ENCODE measurements at regions not wholly inside any gene's neighbourhood (a gene's known extent, or its start where the extent isn't known, plus 50 kb on each side); places are given as distances from the start of the nearest gene placed in this dataset.

DNA sequence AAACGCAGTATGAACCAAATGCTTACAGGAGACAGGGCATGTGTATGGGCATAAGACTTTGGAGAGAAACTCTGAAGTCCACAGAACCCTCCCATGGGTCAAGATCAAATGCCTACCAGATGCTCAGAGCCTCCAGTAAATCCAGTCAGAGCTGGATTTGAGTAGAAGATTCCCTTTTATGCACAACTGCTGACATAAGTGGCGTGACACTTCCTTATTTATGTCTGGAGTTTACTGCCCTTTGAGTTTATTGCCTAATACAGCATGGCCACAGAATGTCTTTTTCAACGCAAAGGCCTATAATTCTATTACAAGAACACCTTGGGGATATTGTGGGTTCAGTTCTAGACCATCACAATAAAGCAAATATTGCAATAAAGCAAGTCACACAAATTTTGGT, 220.0 kb upstream of the FOXQ1 start:
- no peak for DNase-seq (ENCODE audit: low read depth in 2 of 2)

DNA sequence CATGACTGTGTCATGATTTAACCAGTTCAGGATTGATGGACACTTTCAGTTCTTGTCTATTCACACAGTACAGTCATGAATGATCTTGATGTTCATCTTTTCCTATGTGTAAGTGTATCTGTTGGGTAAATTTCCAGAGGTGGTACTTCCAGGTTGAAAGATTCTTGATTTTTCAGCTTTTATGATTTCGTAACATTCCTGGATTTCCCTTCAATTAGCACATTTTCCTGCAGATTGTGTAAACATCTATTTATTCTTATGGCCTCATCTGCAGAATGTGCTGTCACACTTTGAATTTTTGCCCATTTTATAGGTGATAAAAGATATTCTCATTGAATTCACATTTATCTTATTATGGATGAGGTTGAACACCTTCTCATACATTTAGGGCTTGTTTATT, 222.0 kb upstream of the FOXQ1 start:
- no peak for DNase-seq (ENCODE audit: low read depth in 2 of 2)

DNA sequence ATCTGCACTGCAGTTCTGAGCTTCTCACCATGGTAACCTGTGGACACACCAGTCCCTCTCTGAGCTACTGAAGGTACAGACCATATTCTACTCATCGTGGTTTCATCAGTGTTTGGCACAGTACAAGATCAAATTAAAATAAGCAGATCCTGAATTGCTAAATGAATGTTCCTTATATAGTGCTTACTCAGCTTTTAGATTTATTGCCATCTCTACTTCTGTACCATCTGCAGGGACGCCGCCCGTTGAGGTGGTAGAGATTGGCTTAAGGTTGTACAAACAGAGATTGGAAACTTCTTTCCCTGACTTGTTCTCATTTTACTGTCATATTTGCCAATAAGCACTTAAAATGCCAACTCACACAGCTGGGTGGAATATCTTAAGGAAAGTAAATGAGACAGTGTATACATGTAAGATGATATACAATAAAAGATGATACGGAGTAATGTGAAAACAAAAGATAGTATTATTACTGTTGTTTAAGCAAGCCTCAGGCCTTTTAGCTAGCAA, 223.4 kb upstream of the FOXQ1 start:
- DNase-seq (ENCODE audit: low read depth in 2 of 2) = no peak

DNA sequence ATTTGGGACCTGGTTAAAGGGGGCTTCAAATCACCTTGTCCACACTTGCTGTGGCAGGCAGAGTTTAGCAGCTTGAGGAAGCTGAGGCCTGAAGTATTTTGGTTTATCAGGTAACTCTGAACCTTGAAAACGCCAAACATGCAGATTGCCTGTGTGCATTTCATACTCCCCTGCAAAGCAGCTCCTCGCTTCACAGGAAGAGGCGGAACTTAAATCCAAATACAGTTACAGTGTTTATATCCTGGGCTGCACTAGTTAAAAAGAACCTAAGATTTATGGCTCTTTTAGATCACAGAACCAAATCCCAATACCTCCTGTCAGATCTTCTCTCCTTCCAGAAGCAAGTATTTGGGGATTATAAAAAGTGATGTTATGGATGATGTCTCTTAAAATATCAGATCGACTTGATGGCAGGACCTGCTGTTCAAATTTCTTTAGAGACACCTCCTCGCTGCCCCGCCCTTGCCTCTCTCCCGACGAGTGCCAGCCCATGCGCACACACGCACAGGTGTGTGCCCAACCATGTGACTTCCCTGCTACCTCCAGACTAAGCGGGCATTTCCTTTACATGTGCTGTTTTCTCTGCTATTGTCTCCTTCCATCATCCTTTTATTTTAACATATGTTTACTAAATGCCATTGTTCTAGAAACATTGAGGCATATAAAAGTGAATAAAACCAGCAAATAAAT, 224.6 kb upstream of the FOXQ1 start:
- DNase-seq (ENCODE audit: low read depth in 2 of 2) = no peak

DNA sequence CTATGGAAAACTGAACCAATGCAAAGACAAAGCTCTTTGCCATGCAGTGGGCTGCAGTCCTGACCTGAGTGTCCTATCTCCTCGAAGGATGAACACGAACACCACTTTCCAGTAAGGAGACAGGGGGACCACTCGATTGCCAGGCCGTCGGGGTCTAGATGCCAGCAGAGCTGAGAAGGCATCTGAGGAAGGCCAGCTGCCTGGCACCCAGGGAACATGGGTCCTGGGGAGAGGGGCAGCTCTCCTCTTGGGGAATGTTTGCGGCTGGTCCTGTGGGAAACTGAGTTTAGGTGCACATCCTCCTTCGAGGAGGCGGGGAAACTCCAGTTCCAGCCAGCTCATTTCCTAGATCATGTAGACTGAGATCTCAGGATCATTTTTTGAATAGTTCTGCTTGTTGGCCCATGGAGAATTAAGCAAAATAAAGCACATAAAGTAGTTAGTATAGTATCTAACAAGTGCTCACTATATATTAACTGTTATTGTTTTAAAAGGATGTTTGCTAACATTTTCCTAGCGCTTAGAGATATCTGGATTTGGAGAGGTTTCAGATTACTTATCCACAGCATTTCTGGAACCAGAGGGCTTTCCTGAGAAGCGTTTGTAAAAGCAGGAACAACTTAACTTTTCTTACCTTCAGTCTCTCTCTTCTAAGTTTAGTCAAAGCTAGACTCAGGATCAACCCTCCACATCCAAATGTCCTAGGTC, 225.3 kb upstream of the FOXQ1 start:
- DNase-seq (ENCODE audit: low read depth in 2 of 2) = no peak

DNA sequence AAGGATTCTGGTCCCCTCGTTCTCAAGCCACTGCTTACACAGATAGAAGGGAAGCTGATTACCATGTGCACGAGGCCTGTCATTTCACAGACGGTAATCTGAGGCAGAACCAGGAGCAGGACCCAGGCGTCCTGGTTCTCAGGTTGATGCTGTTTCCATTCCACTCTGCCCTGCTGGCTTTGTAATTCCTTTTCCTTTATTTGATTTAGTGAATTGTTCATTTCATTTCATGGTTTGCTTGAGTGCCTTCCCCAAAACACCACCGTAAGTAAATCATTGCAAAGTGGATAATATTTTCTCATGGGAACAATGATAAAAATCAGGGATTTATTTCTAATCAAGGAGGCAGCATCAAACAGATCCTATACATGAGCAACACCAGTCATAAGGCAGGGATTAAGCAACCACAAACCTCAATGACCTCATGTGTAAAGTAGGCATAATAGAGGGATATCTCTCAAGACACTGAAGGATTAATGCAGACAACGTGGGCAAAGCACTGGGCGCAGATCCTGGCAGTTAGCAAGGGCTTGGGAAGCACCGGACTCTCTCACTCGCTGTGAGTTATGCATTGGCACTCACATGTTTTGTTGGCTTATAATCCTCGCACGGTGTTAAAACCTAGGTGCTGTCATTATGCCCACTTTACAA, 229.5 kb upstream of the FOXQ1 start:
- DNase-seq (ENCODE audit: low read depth in 2 of 2) = no peak

DNA sequence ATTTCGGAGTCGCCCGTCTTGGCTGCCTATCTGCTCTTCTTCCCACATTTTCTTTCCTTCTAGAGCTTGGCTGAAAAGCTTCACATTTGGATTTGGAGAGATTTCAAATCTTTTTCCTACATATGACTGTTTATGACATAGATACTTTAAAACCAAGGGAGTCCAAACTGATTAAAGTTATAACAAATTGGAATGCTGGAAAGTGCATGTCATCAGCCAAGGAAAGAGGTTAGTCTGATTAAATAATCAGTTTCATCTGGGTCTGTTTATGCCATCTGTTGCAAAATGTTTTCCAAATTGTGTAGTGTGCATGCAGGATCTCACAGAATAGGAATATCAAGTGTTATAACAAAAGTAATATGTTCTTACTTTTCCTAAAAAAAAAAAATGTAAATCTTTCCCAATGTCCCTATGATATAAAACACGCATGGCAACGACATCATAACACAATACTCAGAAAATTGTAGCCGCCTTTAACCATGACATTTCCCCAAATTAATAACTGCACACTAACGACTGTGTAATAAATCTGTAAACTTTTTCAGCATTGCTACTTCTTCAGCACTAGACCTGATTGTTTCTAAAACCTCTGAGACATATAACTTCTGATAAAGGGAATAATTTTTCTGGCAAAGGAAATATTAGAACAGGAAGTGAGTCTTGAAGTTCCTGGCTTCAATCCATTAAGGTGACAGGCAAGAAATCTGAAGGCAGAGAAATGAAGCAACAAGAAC, 230.2 kb upstream of the FOXQ1 start:
- DNase-seq (ENCODE audit: low read depth in 2 of 2) = no peak

DNA sequence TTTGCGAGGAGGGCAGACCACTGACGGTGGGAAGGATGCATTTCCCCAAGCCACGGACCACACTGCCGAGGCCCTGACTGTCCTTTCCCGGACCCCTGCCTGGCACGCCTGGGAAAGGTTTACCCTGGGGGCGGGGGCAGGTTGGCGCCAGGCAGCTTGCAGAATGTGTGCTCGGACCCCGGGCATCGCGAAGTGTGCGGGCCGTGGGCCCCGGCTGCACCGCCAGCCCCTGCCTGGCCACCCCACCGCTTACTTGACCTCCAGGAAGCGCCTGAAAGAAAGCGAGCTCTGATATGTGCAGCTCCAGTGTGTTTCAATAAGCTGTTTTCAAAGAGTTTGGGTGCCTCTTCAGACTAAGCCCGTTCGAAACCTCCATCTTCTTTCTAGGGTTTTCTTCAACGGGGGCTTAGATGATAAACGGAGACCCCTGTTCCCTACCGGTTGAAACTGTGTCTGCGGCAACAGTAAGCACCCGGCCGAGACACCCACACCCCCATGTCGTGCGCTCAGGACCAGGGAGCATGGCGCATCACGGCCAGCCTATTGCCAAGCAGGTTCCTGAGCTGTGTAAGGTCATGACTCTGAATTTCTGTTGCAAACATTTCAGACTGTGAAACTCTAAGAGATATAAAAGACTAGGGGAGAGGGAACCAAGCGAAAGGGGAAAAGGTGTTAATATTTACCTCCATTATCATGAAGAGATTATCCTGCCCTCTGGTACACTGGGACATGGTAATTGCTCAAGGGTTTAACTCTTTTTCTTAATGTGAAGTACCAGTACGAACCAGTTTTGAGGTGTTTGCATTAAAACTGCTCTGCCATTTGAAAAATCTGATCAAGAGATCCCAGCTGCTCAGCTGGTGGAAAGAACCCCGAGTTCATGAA, 231.2 kb upstream of the FOXQ1 start:
- DNase-seq (ENCODE audit: low read depth in 2 of 2) = no peak

DNA sequence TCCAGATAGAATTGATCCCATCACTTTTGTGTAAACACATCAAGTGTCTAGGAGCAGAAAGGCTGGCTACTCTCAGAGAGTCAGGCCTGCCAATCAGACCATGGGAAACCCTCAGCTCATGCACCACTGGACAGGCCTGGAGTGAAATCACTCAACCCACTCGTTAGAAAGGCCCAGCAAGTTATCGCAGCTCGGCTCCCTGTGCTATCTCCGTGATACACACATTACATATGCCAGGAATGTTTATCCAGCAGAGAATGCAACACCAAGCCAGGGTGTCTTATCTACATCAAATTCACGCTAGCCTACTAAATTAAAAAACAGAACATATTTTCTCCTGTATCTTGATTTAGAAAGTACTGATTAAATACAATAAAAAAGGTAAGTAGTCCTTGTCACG, 232.4 kb upstream of the FOXQ1 start:
- DNase-seq (ENCODE audit: low read depth in 2 of 2) = no peak

DNA sequence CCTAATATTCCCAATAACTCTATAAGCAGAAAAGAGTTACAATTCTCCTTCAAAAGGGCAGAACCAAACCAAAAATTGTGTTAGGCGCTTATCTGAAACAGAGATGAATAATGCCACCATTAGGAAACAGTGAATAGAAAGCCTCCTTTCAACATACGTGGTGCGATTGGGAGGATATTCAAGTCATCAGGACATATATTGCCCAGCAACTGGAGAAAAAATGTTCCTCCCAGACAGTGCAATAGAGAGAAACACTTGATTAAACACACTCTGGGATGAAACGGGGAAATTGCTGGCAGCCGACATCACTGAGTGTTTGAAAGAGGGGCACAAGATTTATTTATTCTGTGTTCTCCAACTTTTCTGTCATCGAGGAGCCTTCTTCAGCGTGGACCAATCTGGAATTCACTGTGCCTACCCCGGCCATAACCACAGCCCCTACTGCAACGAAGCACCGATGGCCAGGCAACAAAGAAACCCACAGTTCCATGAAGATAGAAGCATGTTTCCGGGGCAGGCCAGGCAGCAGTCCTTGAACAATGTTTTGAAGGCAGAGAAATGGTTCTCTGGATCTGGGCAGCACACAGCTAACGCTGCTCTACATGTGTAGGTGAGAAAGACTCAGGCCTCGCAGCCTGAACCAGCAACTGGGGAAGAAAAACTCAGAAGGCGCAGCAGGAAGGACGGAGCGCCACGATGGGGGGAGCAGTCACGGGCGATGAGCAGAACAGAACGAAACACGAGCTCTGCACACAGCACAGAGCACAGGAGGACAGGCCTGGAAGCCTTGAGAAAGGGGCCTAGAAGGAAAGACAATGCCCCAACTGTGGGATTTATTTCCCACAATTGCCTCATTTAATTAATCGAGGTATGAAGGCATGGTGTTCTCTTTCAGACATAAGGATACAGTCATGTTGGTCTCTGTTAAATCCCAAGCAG, 234.2 kb upstream of the FOXQ1 start:
- DNase-seq (ENCODE audit: low read depth in 2 of 2) = no peak

DNA sequence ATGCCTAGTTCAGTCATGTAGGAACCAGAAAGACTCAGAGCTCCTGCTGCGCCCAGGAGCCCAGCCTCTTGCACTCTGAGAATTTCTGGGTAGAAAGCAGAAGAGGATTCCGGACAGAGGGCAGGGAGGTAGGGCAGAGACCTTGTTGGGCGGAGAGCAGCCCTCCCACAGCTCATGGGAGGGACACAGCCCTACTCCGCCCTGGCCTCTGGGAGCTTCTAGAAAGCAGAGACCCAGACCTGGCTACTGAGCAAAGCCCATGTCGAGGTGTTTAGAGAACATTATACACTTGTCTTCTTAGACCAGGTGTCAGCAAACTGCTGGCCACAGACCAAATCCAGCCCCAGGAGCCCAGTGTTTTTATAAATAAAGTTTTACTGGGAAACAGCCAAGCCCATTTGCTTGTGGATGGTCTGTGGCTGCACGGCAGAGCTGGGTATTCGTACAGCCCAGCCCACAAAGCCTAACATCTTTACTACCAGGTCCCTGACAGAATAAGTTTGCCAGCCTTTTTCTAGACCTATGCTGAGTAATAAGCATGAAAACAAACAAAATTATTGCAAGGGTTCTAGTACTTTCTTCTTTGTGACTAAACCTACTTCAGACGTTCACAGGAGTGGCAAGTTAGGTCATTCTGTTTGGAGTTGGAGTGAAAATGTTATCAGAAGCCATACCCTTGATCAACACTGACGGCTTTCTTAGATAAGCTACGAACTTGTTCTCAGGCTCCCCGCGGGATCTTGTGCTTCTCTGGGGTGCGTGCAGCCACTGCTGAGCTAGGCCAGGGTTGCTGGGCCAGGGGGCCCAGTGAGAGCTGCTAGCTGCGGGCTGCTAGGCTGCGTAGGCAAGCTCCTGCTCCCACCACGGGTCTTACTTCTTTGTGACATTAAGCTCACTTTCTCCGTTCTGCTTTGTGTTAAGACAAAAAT, 235.1 kb upstream of the FOXQ1 start:
- no peak for DNase-seq (ENCODE audit: low read depth in 2 of 2)

DNA sequence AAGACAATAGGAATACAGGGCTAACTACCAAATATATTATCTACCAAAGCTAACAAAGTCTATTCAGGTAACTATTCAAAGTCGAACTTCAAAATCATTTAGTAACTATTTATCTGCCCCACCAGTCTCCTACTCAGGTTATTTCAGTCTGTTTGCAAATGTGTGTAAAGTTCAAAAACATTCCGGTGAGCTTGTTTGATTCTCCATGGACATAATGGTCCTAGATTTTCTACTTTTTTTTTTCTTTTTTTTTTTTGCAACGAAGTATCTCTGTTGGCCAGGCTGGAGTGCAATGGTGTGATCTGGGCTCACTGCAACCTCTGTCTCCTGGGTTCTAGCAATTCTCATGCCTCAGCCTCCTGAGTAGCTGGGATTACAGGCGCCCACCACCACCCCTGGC, 236.0 kb upstream of the FOXQ1 start:
- DNase-seq (ENCODE audit: low read depth in 2 of 2) = no peak

DNA sequence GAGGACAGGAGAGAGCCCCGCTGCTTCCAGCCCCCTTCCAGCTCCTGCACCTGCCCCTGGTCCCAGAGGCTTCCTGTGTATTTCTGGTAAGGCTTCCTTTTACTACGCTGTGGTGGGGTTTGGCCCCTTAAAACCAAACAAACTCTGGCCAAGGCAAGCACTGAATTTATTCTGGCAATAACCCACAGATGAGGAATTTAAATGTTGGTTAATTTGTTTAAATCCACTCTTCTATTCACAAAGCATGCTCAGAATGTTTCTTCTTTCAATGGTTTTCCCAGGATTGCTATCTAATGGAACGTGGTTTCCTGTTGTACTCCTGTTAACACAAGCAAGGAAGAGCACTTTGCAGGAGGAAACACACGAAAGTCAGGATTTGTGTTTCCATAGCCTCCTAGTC, 236.5 kb upstream of the FOXQ1 start:
- no peak for DNase-seq (ENCODE audit: low read depth in 2 of 2)

DNA sequence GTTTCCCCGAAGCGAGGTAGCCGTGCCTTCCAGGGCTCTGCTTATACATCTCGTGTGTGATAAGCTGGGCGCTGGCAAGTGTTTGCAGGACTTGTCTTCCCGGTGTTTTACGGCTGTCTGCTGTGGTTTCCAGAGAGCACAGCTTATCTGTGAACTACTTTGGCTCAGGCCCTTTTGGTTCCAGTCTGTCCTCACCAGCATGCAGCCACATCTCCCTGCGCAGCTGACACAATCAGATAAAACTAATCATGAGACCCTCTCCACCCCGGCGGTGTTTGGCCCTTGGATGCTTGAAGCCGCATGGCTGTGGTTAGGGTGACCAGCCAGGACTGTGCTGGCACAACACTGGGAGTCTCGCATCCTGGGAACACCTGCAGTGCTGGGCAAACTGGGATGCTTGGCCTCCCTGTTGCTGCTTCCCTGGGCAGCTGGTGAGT, 241.8 kb upstream of the FOXQ1 start:
- DNase-seq (ENCODE audit: low read depth in 2 of 2) = no peak

DNA sequence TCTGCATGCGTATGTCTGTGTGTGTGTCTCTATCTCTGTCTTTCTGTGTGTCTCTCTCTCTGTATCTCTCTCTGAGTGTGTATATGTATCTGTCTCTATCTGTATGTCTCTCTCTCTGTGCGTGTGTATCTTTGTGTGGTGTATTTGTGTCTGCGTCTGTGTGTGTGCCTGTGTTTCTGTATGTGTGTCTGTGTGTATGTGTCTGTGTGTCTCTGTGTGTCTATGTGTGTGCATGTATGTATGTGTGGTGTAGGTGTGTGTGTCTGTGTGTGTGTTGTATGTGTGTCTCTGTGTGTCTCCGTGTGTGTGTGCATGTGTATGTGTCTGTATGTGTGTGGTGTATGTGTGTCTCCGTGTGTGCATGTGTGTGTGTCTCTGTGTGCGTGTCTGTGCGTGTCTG, 243.0 kb upstream of the FOXQ1 start:
- DNase-seq (ENCODE audit: low read depth in 2 of 2) = no peak

DNA sequence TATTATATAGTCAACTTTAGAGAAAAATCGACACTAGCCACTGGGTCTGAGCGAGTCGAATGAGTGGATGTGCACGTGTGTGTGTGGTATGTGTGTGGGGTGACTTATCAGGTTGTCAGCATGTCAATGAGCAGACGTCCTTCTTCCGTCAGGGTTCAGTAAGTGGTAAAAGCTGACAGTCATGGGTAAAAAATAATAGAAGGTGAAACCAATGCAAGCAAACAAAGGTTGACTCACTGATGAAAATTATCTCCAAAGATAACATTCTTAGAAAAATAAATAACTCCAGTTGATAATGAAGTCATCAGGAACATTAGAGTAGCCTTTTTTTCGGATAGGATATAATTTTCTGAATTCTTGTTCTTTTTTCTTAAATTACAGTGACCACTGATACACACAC, 243.8 kb upstream of the FOXQ1 start:
- no peak for DNase-seq (ENCODE audit: low read depth in 2 of 2)

DNA sequence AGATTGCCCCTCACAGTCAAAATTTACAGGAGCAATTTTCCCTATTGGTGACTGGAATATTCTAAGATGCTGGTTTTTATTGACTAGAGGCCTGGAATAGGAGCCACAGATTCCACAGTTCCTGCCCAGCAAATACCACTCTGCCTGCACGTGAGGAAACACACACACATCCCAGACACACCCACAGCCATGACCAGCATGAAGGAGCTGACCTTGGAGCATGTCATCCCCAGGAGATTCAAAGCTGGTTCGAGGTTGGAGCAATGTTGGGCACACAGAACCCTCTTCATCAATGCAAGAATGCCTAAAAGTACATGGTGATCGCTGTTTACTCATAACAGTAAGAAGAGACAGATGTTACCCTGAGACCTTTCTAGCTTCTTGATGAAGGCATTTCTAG, 244.6 kb upstream of the FOXQ1 start:
- no peak for DNase-seq (ENCODE audit: low read depth in 2 of 2)

DNA sequence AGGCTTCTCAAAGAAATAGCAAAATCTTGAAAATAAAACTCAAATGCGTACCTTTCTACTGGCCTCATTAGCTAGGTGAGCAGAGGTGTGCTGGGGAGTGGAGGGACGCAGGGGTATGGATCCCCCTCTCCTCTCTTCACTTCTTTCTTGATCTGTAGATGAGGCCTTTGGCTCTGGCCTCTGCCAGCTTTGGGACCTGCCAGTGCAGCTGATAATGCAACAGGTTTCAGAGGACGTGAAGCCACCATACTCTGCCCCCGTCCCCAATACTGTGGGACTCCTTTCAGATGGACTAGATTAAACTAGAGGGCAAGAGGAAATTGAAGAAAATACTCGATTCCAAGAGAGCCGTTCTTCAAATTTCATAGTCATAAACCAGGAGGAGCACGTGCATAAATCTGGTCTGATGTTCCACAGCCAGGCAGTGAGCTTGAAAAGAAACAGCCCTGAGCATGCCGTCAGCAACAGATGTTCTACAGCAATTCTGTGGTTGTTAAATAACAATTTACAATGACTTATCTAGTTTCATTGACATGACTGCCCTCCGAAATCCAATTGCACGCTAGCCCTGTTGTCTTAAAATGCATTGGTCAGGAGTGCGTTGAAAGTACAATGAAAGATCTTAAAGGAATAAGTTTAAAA, 245.3 kb upstream of the FOXQ1 start:
- no peak for DNase-seq (ENCODE audit: low read depth in 2 of 2)

DNA sequence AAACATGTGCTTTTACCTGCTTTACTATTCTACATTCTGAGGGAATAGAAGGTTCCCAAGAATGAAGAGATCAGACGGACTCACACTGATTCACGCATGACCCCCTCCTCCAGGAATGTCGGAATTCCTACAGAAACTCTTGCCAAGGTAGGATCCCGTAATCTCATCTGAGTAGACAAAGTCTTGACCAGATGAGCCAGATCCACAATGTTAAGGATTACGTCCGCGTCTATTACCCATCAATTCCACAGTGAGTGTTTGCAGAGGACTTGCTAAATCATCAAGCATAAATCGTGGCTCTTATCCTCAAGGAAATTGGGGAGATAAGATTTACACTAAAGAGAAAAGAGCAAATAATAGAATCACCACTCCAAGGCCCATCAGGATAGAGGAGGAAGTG, 245.9 kb upstream of the FOXQ1 start:
- no peak for DNase-seq (ENCODE audit: low read depth in 2 of 2)
